ENCODE measurements at regions not wholly inside any gene's neighbourhood (a gene's known extent, or its start where the extent isn't known, plus 50 kb on each side); places are given as distances from the start of the nearest gene placed in this dataset.

DNA sequence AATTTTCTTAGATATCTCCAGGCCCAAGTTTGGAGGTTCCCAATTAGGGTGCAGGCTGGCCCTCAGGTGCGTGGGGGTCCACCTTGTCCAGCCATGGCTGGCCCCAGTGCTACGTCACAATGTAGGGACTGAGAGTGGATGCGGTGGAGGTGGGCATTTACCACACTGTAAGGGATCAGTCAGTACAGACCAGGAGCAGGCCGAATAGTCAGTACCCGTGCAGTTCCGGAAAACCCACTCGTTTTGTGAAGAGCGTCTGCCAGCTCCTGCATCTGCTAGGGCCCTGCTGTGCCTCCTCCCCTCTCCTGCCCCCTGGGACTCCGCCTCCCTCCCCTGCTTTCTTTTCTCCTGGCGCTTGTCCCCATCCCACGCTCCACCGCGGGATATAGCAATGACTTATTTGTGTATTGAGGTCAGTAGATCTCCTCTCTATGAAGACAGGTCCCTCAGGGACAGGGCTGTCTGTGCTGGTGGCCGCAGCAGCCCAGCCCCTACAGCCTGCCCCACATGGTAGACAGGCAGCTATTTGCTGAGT lies 50.4 kb upstream of the SEPTIN5 start:
- Histone ChIP-seq H3K4me1 (no peaks in the 10 kb centered on the region), H3K27ac (no peak overlapping the region), H3K4me3 (no peak overlapping the region), H3K9me3 (no peaks in the 10 kb centered on the region), H3K27me3 (no peaks in the 10 kb centered on the region), H3K36me3 (no peaks in the 10 kb centered on the region)
- TF ChIP-seq POLR2A (IDR thresholded peaks at IDR 0.05), result no peak
- TF ChIP-seq, protein P1, sequence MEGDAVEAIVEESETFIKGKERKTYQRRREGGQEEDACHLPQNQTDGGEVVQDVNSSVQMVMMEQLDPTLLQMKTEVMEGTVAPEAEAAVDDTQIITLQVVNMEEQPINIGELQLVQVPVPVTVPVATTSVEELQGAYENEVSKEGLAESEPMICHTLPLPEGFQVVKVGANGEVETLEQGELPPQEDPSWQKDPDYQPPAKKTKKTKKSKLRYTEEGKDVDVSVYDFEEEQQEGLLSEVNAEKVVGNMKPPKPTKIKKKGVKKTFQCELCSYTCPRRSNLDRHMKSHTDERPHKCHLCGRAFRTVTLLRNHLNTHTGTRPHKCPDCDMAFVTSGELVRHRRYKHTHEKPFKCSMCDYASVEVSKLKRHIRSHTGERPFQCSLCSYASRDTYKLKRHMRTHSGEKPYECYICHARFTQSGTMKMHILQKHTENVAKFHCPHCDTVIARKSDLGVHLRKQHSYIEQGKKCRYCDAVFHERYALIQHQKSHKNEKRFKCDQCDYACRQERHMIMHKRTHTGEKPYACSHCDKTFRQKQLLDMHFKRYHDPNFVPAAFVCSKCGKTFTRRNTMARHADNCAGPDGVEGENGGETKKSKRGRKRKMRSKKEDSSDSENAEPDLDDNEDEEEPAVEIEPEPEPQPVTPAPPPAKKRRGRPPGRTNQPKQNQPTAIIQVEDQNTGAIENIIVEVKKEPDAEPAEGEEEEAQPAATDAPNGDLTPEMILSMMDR (IDR thresholded peaks at IDR 0.05), result no peak
- DNase-seq, result peak; percentile 41 to 57
- intact Hi-C loops (cut with DNase I; ENCODE audit: low total_unique reads), result no loop called here

- H3K9me3 ChIP-seq, result no peaks in the 10 kb centered on the region
- no peaks in the 10 kb centered on the region for H3K27me3 ChIP-seq
- no peak overlapping the region for H3K4me3 ChIP-seq
- H3K36me3 ChIP-seq, result no peaks in the 10 kb centered on the region
- H3K4me1 ChIP-seq, result no peaks in the 10 kb centered on the region
- intact Hi-C loops (cut with DNase I; ENCODE audit: low total_unique reads), result no loop called here
- TF ChIP-seq POLR2A (IDR thresholded peaks at IDR 0.05), result no peak
- TF ChIP-seq, protein P1 (IDR thresholded peaks at IDR 0.05), result no peak
- DNase-seq, result no peak
- H3K27ac ChIP-seq, result no peak overlapping the region
Observed at GRCh38 chr22:19664406-19664805, 49.9 kb upstream of the SEPTIN5 start.
